Panc1 (cell line): ENCODE measurements at regions not wholly inside any gene's neighbourhood (a gene's known extent, or its start where the extent isn't known, plus 50 kb on each side); places are given as distances from the start of the nearest gene placed in this dataset.

Experiments used
- ATAC-seq: fragments of 200-7000 bp; cut with Tn5 transposase; 2 replicates; pipeline ENCODE4 v1.9.1; 2020; ENCODE audit warnings: mild to moderate bottlenecking, moderate library complexity
- BruUV-seq: library from RNA; stranded (reverse); fragments of 400-500 nt; replicated peaks from 2 replicates; lab custom pipeline; 2021; lab: Mats Ljungman, UMichigan
- CTCF ChIA-PET: fragments of 300-600 bp; sonication (Branson Sonifier 250); formaldehyde crosslinking; loops from one replicate; lab custom pipeline; 2022; ENCODE audit warnings: antibody characterized with exemption; lab: Charles Lee
- POLR2A ChIA-PET: fragments of 300-600 bp; sonication (Branson Sonifier 250); formaldehyde crosslinking; loops from one replicate; lab custom pipeline; 2022; ENCODE audit warnings: antibody characterized with exemption; lab: Charles Lee
- DNase-seq: peaks from one replicate; pipeline ENCODE4 v3.0.0-alpha.2; 2010; ENCODE audit warnings: low read depth, low spot score
- H3K27ac ChIP-seq: 2 replicates; pipeline ENCODE4 v1.5.1; 2011; ENCODE audit warnings: mild to moderate bottlenecking, low read length, inconsistent platforms
- H3K27me3 ChIP-seq: fragments of 200-500 bp; sonication (Bioruptor generic); 2 replicates; pipeline ENCODE4 v1.6.0; 2014; ENCODE audit warnings: low read length, inconsistent platforms; ENCODE audit not compliant: control insufficient read depth, insufficient read depth
- H3K36me3 ChIP-seq: fragments of 200-500 bp; sonication (Bioruptor generic); 2 replicates; pipeline ENCODE4 v1.5.1; 2014; ENCODE audit warnings: inconsistent platforms, mild to moderate bottlenecking, low read length, moderate library complexity; ENCODE audit not compliant: control insufficient read depth, insufficient read depth
- H3K4me1 ChIP-seq: 2 replicates; pipeline ENCODE4 v1.5.1; 2011; ENCODE audit warnings: inconsistent platforms, mild to moderate bottlenecking, low read length, moderate library complexity; ENCODE audit not compliant: control insufficient read depth, insufficient read depth
- H3K4me3 ChIP-seq, 2 experiments: 2 replicates each; pipeline ENCODE4 v1.5.1; 2011 to 2012; ENCODE audit warnings: low read depth in 2 of 2, low read length in 2 of 2, mild to moderate bottlenecking in 2 of 2, inconsistent platforms in 1 of 2, moderate library complexity in 1 of 2
- H3K9me3 ChIP-seq: fragments of 200-500 bp; sonication (Bioruptor generic); 2 replicates; pipeline ENCODE4 v1.5.1; 2014; ENCODE audit warnings: low read depth, mild to moderate bottlenecking, inconsistent platforms, low read length, moderate library complexity; ENCODE audit not compliant: control insufficient read depth, insufficient read depth
- POLR2AphosphoS5 ChIP-seq: IDR thresholded peaks from 2 replicates; pipeline ENCODE4 v1.6.1; 2012; ENCODE audit warnings: mild to moderate bottlenecking, low read depth, low read length, moderate library complexity
- REST ChIP-seq, 2 experiments: IDR thresholded peaks; 2 replicates each; pipeline ENCODE4 v1.6.1; 2011 to 2012; ENCODE audit warnings: low read depth in 2 of 2, control low read depth in 1 of 2, low read length in 1 of 2, mild to moderate bottlenecking in 1 of 2, moderate library complexity in 1 of 2; ENCODE audit not compliant: insufficient read depth in 1 of 2
- SIN3A ChIP-seq: IDR thresholded peaks from 2 replicates; pipeline ENCODE4 v1.6.1; 2012; ENCODE audit warnings: low read depth, mild to moderate bottlenecking, low read length, moderate library complexity, borderline replicate concordance; ENCODE audit not compliant: insufficient read depth
- TCF7L2 ChIP-seq: IDR thresholded peaks from 2 replicates; pipeline ENCODE4 v1.6.1; 2011; ENCODE audit warnings: mild to moderate bottlenecking, low read depth, low read length, inconsistent platforms
- in situ Hi-C: cut with HindIII; loops from 2 replicates; pipeline ENCODE4 v1.10.0; 2016; ENCODE audit warnings: low sequenced_read_pairs, low pct_unique_long_range_greater_than_20kb
- intact Hi-C: fragments of 100-400 bp; cut with micrococcal nuclease; formaldehyde crosslinking; loops from one replicate; pipeline ENCODE4 v1.10.0; 2022; ENCODE audit not compliant: unreplicated experiment
- TF ChIP-seq, protein P1 (sequence below): fragments of 450-650 bp; IDR thresholded peaks from 2 replicates; pipeline ENCODE4 v1.5.1; 2017; ENCODE audit warnings: mild to moderate bottlenecking

DNA sequence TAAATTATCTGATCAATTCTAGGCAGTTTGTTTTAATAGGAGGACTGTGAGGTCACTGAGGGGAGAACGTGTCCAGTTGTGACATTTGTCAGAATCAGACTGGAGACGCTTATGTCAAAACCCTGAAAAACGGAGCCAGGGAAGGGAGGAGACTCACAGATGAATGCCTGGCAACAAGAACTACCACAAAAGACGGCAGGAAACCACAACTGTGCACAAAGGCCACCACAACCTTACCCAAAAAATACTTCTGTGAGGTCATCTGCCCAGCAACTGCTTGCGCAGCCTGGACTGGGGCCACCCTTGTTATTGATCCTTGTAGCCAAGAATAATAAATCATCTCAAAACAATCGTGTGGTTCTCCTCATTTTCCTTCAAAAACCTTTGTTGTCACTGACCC, 173.0 kb upstream of the ALKAL2 start:
- no peak overlapping the region for H3K4me3 ChIP-seq
- no peaks in the 10 kb centered on the region for H3K4me1 ChIP-seq
- no peaks in the 10 kb centered on the region for H3K9me3 ChIP-seq
- H3K27me3 ChIP-seq: peaks cover 19% of the 10 kb centered on the region
- no peaks in the 10 kb centered on the region for H3K36me3 ChIP-seq
- no peak overlapping the region for H3K27ac ChIP-seq
- ChIA-PET POLR2A (interaction anchor here (0.8 kb wide), 1 partner anchor 20 kb away, joined by 3 read pairs; no protein-coding TSS in a partner anchor), CTCF (no interaction called here)
- DNase-seq: no peak
- BruUV-seq: no TSS peak
- ATAC-seq: no peak
- no peak for TF ChIP-seq POLR2AphosphoS5
- no peak for TF ChIP-seq SIN3A
- intact Hi-C loops: no loop called here
- in situ Hi-C loops: no loop called here

- no peak overlapping the region for H3K27ac ChIP-seq
- TF ChIP-seq POLR2AphosphoS5: no peak
- TF ChIP-seq TCF7L2: no peak
- no peak for TF ChIP-seq REST (IDR thresholded peaks at IDR 0.05; ENCODE audit: insufficient read depth in 1 of 2, low read depth in 2 of 2, low read length in 1 of 2)
- TF ChIP-seq, protein P1, sequence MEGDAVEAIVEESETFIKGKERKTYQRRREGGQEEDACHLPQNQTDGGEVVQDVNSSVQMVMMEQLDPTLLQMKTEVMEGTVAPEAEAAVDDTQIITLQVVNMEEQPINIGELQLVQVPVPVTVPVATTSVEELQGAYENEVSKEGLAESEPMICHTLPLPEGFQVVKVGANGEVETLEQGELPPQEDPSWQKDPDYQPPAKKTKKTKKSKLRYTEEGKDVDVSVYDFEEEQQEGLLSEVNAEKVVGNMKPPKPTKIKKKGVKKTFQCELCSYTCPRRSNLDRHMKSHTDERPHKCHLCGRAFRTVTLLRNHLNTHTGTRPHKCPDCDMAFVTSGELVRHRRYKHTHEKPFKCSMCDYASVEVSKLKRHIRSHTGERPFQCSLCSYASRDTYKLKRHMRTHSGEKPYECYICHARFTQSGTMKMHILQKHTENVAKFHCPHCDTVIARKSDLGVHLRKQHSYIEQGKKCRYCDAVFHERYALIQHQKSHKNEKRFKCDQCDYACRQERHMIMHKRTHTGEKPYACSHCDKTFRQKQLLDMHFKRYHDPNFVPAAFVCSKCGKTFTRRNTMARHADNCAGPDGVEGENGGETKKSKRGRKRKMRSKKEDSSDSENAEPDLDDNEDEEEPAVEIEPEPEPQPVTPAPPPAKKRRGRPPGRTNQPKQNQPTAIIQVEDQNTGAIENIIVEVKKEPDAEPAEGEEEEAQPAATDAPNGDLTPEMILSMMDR: no peak
- TF ChIP-seq SIN3A: no peak
- peaks cover 20% of the 10 kb centered on the region for H3K27me3 ChIP-seq
- no peak overlapping the region for H3K4me3 ChIP-seq
- H3K4me1 ChIP-seq: no peaks in the 10 kb centered on the region
- H3K9me3 ChIP-seq: no peaks in the 10 kb centered on the region
- intact Hi-C loops (no loop called here), in situ Hi-C loops (no loop called here)
- ChIA-PET CTCF (interaction anchor here (0.6 kb wide), 1 partner anchor 180 kb away, joined by 3 read pairs; no protein-coding TSS in a partner anchor), POLR2A (no interaction called here)
- BruUV-seq: no TSS peak
- ATAC-seq: no peak
- H3K36me3 ChIP-seq: no peaks in the 10 kb centered on the region
- no peak for DNase-seq
These were observed 172.0 kb upstream of the ALKAL2 start for GRCh38 chr2:459931-460330.

DNA sequence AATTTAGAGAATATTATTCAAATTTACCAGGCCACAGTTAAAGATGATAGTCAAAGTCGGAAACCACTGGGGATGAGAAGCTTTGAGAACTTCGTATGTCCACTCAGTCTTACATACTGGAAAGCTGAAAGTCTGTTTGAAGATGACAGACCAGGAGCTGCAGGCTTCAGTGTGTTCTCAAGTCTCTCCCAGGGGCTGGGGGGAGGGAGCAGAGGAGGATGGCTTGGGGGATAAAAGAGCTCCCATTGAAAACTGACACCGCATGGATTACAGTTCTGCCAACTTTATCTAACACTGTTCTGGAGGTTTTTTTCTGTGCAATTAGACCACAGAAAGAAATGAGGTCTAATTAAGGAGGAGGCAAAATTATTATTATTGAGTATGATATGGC, 170.5 kb upstream of the ALKAL2 start:
- BruUV-seq: no TSS peak
- TF ChIP-seq, protein P1: no peak
- no peak for TF ChIP-seq TCF7L2
- TF ChIP-seq POLR2AphosphoS5: no peak
- TF ChIP-seq REST (IDR thresholded peaks at IDR 0.05; ENCODE audit: insufficient read depth in 1 of 2, low read depth in 2 of 2, low read length in 1 of 2): no peak
- no peak for TF ChIP-seq SIN3A
- no peak for ATAC-seq
- Histone ChIP-seq H3K27me3 (peaks cover 18% of the 10 kb centered on the region), H3K9me3 (no peaks in the 10 kb centered on the region), H3K27ac (no peak overlapping the region), H3K4me1 (no peaks in the 10 kb centered on the region), H3K4me3 (no peak overlapping the region), H3K36me3 (no peaks in the 10 kb centered on the region)
- in situ Hi-C loops (no loop called here), intact Hi-C loops (no loop called here)
- CTCF ChIA-PET: interaction anchor here (0.7 kb wide), 1 partner anchor 179 kb away, joined by 11 read pairs; no protein-coding TSS in a partner anchor
- no peak for DNase-seq
- POLR2A ChIA-PET: no interaction called here
